GM12878 (cell line): ENCODE measurements at regions not wholly inside any gene's neighbourhood (a gene's known extent, or its start where the extent isn't known, plus 50 kb on each side); places are given as distances from the start of the nearest gene placed in this dataset.

Experiments
- CTCF ChIP-seq, 3 experiments: IDR thresholded peaks in 2 of 3; conservative IDR thresholded peaks in 1 of 3; 2 replicates each; pipeline ENCODE4 v1.5.1; 2011; ENCODE audit warnings: low read depth in 3 of 3, low read length in 3 of 3, mild to moderate bottlenecking in 3 of 3, control low read depth in 2 of 3, moderate library complexity in 2 of 3, inconsistent platforms in 1 of 3, mixed read lengths in 1 of 3; ENCODE audit not compliant: control insufficient read depth in 2 of 3, insufficient read depth in 1 of 3; ENCODE audit errors: extremely low read depth in 1 of 3
- EP300 ChIP-seq, 2 experiments: fragments of 150-350 bp in 1 of 2; IDR thresholded peaks; 2 replicates each; pipeline ENCODE4 v1.6.1; 2011 to 2012; ENCODE audit warnings: low read depth in 2 of 2, low read length in 2 of 2, borderline replicate concordance in 1 of 2, improper control_type of control experiment in 1 of 2, inconsistent platforms in 1 of 2; ENCODE audit not compliant: control insufficient read depth in 1 of 2
- HDGF ChIP-seq: fragments of 450-650 bp; IDR thresholded peaks from 2 replicates; pipeline ENCODE4 v1.6.1; 2016; ENCODE audit warnings: antibody characterized with exemption
- NRF1 ChIP-seq: conservative IDR thresholded peaks from 2 replicates; pipeline ENCODE4 v1.6.1; 2011; ENCODE audit warnings: mild to moderate bottlenecking, low read depth, low read length, improper control_type of control experiment
- PML ChIP-seq: IDR thresholded peaks from 2 replicates; pipeline ENCODE4 v1.6.1; 2012; ENCODE audit warnings: low read length, inconsistent platforms
- POLR2AphosphoS5 ChIP-seq: IDR thresholded peaks from 2 replicates; pipeline ENCODE4 v1.6.1; 2011; ENCODE audit warnings: mild to moderate bottlenecking, low read length, inconsistent platforms
- RAD21 ChIP-seq: IDR thresholded peaks from 2 replicates; pipeline ENCODE4 v1.6.1; 2011; ENCODE audit warnings: mild to moderate bottlenecking, low read depth, low read length, moderate library complexity; ENCODE audit not compliant: insufficient read depth
- RFX5 ChIP-seq: IDR thresholded peaks from 2 replicates; pipeline ENCODE4 v1.6.1; 2011; ENCODE audit warnings: low read depth, low read length, improper control_type of control experiment
- SP1 ChIP-seq: IDR thresholded peaks from one replicate; pipeline ENCODE4 v1.6.1; 2011; ENCODE audit warnings: low read depth, low read length
- SRF ChIP-seq, 2 experiments: IDR thresholded peaks; 2 replicates each; pipeline ENCODE4 v1.6.1; 2011; ENCODE audit warnings: low read depth in 2 of 2, low read length in 2 of 2, mild to moderate bottlenecking in 1 of 2, moderate library complexity in 1 of 2
- TAF1 ChIP-seq: IDR thresholded peaks from 2 replicates; pipeline ENCODE4 v1.6.1; 2011; ENCODE audit warnings: mild to moderate bottlenecking, low read depth, low read length, borderline replicate concordance
- USF1 ChIP-seq: IDR thresholded peaks from 2 replicates; pipeline ENCODE4 v1.6.1; 2011; ENCODE audit warnings: borderline replicate concordance, low read depth, mild to moderate bottlenecking, moderate library complexity, mixed read lengths, low read length; ENCODE audit not compliant: insufficient read depth; ENCODE audit errors: extremely low read length
- ZZZ3 ChIP-seq: IDR thresholded peaks from 2 replicates; pipeline ENCODE4 v1.6.1; 2011; ENCODE audit warnings: low read depth; ENCODE audit not compliant: control insufficient read depth, insufficient read length
- TF ChIP-seq, protein P1 (sequence below): IDR thresholded peaks from 2 replicates; pipeline ENCODE4 v1.6.1; 2011; ENCODE audit warnings: low read depth, mild to moderate bottlenecking, low read length, moderate library complexity, borderline replicate concordance; ENCODE audit errors: extremely low read depth

- TF ChIP-seq PML (no peak), USF1 (no peak), RAD21 (no peak), SRF (IDR thresholded peaks at IDR 0.05; ENCODE audit: low read depth in 2 of 2, low read length in 2 of 2) (no peak), EP300 (IDR thresholded peaks at IDR 0.05; ENCODE audit: borderline replicate concordance in 1 of 2, control insufficient read depth in 1 of 2, low read depth in 2 of 2, low read length in 2 of 2) (no peak), CTCF (IDR thresholded peaks at IDR 0.05 in 2 of 3, conservative IDR thresholded peaks at IDR 0.05 in 1 of 3; ENCODE audit: control insufficient read depth in 2 of 3, extremely low read depth in 1 of 3, insufficient read depth in 1 of 3, low read depth in 3 of 3, low read length in 3 of 3) (no peak), RFX5 (no peak), ZZZ3 (no peak), HDGF (no peak), NRF1 (no peak), TAF1 (no peak), POLR2AphosphoS5 (no peak), SP1 (no peak)
- TF ChIP-seq, protein P1, sequence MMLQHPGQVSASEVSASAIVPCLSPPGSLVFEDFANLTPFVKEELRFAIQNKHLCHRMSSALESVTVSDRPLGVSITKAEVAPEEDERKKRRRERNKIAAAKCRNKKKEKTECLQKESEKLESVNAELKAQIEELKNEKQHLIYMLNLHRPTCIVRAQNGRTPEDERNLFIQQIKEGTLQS = no peak
These were observed 568.2 kb upstream of the MGMT start for GRCh38 chr10:128898916-128899195.
